Trophoblast cell (in vitro differentiated cells and primary cell): ENCODE measurements at regions not wholly inside any gene's neighbourhood (a gene's known extent, or its start where the extent isn't known, plus 50 kb on each side); places are given as distances from the start of the nearest gene placed in this dataset.

ENCODE experiments used
- DNase-seq, 2 donors: peaks; one replicate each; pipeline ENCODE4 v3.0.0-alpha.2; 2016
- H2AFZ ChIP-seq: 2 replicates; pipeline ENCODE4 v1.6.1; 2013; ENCODE audit warnings: low read length, moderate library complexity, mild to moderate bottlenecking; ENCODE audit not compliant: insufficient read depth, poor library complexity
- H2AK5ac ChIP-seq: 2 replicates; pipeline ENCODE4 v1.6.1; 2013; ENCODE audit warnings: mild to moderate bottlenecking, low read length
- H2BK120ac ChIP-seq: 2 replicates; pipeline ENCODE4 v1.6.1; 2013; ENCODE audit warnings: low read length, mild to moderate bottlenecking, moderate library complexity; ENCODE audit not compliant: insufficient read depth, poor library complexity
- H2BK12ac ChIP-seq: 2 replicates; pipeline ENCODE4 v1.6.1; 2013; ENCODE audit warnings: mild to moderate bottlenecking, low read length, moderate library complexity
- H2BK5ac ChIP-seq: 2 replicates; pipeline ENCODE4 v1.6.1; 2013; ENCODE audit warnings: low read length, low read depth, moderate library complexity, mild to moderate bottlenecking; ENCODE audit not compliant: poor library complexity
- H3K14ac ChIP-seq: 2 replicates; pipeline ENCODE4 v1.6.1; 2013; ENCODE audit warnings: mild to moderate bottlenecking, low read length
- H3K18ac ChIP-seq: 2 replicates; pipeline ENCODE4 v1.6.1; 2013; ENCODE audit warnings: mild to moderate bottlenecking, low read length
- H3K23ac ChIP-seq: 2 replicates; pipeline ENCODE4 v1.6.1; 2013; ENCODE audit warnings: low read length
- H3K27ac ChIP-seq: 2 replicates; pipeline ENCODE4 v1.5.1; 2013; ENCODE audit warnings: low read depth, mild to moderate bottlenecking, inconsistent platforms, low read length, moderate library complexity
- H3K27me3 ChIP-seq: 2 replicates; pipeline ENCODE4 v1.6.1; 2013; ENCODE audit warnings: inconsistent platforms, mild to moderate bottlenecking, low read length, moderate library complexity; ENCODE audit not compliant: insufficient read depth
- H3K36me3 ChIP-seq, 2 experiments: 1 replicate in 1 of 2; 2 replicates in 1 of 2; pipeline ENCODE4 v1.6.1; 2013; ENCODE audit warnings: low read length in 2 of 2, mild to moderate bottlenecking in 2 of 2, moderate library complexity in 1 of 2; ENCODE audit not compliant: insufficient read depth in 2 of 2, control insufficient read depth in 1 of 2
- H3K4ac ChIP-seq: 2 replicates; pipeline ENCODE4 v1.6.1; 2013; ENCODE audit warnings: low read depth, mild to moderate bottlenecking, low read length, moderate library complexity
- H3K4me1 ChIP-seq, 2 experiments: 1 replicate in 1 of 2; 2 replicates in 1 of 2; pipeline ENCODE4 v1.6.1; 2013; ENCODE audit warnings: low read length in 2 of 2, mild to moderate bottlenecking in 2 of 2, moderate library complexity in 1 of 2; ENCODE audit not compliant: insufficient read depth in 2 of 2, control insufficient read depth in 1 of 2
- H3K4me2 ChIP-seq: 2 replicates; pipeline ENCODE4 v1.6.1; 2013; ENCODE audit warnings: inconsistent platforms, mild to moderate bottlenecking, low read length, moderate library complexity
- H3K4me3 ChIP-seq: 2 replicates; pipeline ENCODE4 v1.5.1; 2013; ENCODE audit warnings: mild to moderate bottlenecking, low read depth, low read length, inconsistent platforms
- H3K79me1 ChIP-seq: one replicate; pipeline ENCODE4 v1.6.1; 2013; ENCODE audit warnings: low read length
- H3K79me2 ChIP-seq: 2 replicates; pipeline ENCODE4 v1.6.1; 2013; ENCODE audit warnings: low read length, mild to moderate bottlenecking; ENCODE audit not compliant: control insufficient read depth, insufficient read depth, poor library complexity
- H3K9ac ChIP-seq: 2 replicates; pipeline ENCODE4 v1.6.1; 2013; ENCODE audit warnings: mild to moderate bottlenecking, low read length
- H3K9me3 ChIP-seq: 2 replicates; pipeline ENCODE4 v1.6.1; 2013; ENCODE audit warnings: low read depth, mild to moderate bottlenecking, control low read depth, inconsistent platforms, low read length; ENCODE audit not compliant: insufficient read depth
- H4K12ac ChIP-seq: 2 replicates; pipeline ENCODE4 v1.6.1; 2013; ENCODE audit warnings: low read depth, mild to moderate bottlenecking, low read length, moderate library complexity
- H4K8ac ChIP-seq: 2 replicates; pipeline ENCODE4 v1.6.1; 2013; ENCODE audit warnings: low read depth, mild to moderate bottlenecking, low read length, moderate library complexity
- H4K91ac ChIP-seq: one replicate; pipeline ENCODE4 v1.6.1; 2013; ENCODE audit warnings: low read depth, mild to moderate bottlenecking, low read length, moderate library complexity
- WGBS: extraction: QIAGEN DNeasy Blood & Tissue Kit; methylation state at CpG from one replicate; pipeline ENCODE4 v1.1.7; 2013; ENCODE audit warnings: missing lambda C conversion rate; ENCODE audit not compliant: insufficient read length, insufficient coverage; ENCODE audit errors: extremely low coverage; 5-methylcytosine and 5-hydroxymethylcytosine counted together

DNA sequence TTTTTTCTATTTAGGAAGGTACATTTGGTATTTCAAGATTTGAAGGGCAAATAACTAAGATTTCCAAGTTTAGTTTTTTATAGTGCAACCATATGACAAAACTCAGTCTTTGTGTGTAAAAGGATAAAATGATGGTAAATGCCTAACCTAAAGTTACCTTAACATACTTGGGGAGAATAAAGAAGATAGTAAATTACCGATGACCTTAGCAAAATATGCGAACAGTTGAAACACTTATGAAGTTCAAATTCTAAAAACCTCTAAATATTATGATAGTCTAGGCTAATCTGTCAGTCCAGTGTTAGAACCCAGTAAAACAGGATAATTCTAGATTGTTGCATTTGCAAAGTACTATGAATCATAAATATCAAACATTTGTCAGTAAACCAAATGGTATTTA, 127.5 kb downstream of the PTCHD4 start:
- DNase-seq, result no peak
- no peak overlapping the region for H2BK120ac ChIP-seq
- no peak overlapping the region for H3K14ac ChIP-seq

DNA sequence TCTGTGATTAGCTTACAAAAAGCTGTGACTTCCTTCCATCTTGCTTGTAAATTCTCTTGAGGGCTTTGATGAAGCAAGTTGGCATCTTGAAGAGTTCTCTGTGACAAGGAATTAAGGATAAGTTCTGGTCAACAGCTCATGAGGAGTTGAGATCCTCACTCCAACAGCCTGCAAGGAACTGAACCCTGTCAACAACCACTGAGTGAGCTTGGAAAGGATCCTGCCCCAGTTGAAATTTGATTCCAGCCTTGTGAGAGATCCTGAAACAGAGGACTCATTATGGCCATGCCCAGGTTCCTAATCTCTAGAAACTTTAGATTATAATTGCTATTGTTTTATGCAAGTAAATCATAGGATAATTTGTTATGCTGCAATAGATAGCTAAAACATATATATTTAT, 133.7 kb downstream of the PTCHD4 start:
- Histone ChIP-seq H3K18ac (no peak overlapping the region), H3K4ac (no peak overlapping the region), H3K27ac (no peak overlapping the region), H2BK12ac (no peak overlapping the region), H3K9me3 (no peaks in the 10 kb centered on the region), H3K23ac (no peak overlapping the region), H3K27me3 (no peaks in the 10 kb centered on the region), H3K36me3 (no peaks in the 10 kb centered on the region), H4K8ac (no peak overlapping the region), H2AFZ (no peak overlapping the region), H3K4me2 (no peak overlapping the region), H3K4me1 (no peaks in the 10 kb centered on the region), H3K9ac (no peak overlapping the region), H4K91ac (no peak overlapping the region), H3K79me1 (no peaks in the 10 kb centered on the region), H2BK5ac (no peak overlapping the region), H3K79me2 (no peaks in the 10 kb centered on the region), H3K4me3 (no peak overlapping the region), H4K12ac (no peak overlapping the region), H3K14ac (no peak overlapping the region), H2BK120ac (no peak overlapping the region), H2AK5ac (no peak overlapping the region)
- DNase-seq, result no peak

More for the DNA sequence above, 127.5 kb downstream of the PTCHD4 start:
- Histone ChIP-seq H2BK12ac (no peak overlapping the region), H3K4me1 (no peaks in the 10 kb centered on the region), H3K27ac (no peak overlapping the region), H3K79me1 (no peaks in the 10 kb centered on the region), H2AFZ (no peak overlapping the region), H3K79me2 (no peaks in the 10 kb centered on the region), H3K23ac (no peak overlapping the region), H4K8ac (no peak overlapping the region), H3K4me3 (no peak overlapping the region), H4K91ac (no peak overlapping the region), H3K36me3 (no peaks in the 10 kb centered on the region), H2BK5ac (no peak overlapping the region), H3K4me2 (no peak overlapping the region), H3K4ac (no peak overlapping the region), H4K12ac (no peak overlapping the region), H2AK5ac (no peak overlapping the region), H3K27me3 (no peaks in the 10 kb centered on the region), H3K9ac (no peak overlapping the region), H3K18ac (no peak overlapping the region), H3K9me3 (no peaks in the 10 kb centered on the region)
- WGBS, result no CpG with 5 or more reads among the region's 2 CpGs

DNA sequence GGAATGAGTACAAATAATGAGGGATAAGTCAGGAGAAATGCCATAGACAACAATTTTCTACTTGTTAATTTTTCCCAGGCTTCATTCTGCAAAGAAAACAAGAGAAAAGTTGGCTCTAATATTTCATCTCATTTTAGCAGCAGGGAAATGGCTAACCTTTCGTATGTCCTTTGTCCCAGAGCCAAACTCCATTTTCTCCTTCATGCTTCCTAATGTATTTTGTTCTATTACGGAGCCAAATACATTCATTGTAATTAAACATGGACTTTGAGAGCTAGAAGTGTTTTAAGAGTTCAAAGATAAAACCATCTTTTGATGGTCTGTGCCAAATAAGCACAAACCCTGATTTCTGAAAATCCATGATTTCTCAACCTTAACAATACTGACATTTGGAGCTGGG, 136.9 kb downstream of the PTCHD4 start:
- no peak overlapping the region for H3K14ac ChIP-seq
- H3K36me3 ChIP-seq, result no peaks in the 10 kb centered on the region
- H2BK5ac ChIP-seq, result no peak overlapping the region
- no peak overlapping the region for H4K12ac ChIP-seq
- no peak overlapping the region for H2AK5ac ChIP-seq
- H4K8ac ChIP-seq, result no peak overlapping the region
- H3K4ac ChIP-seq, result no peak overlapping the region
- DNase-seq, result no peak
- H3K4me3 ChIP-seq, result no peak overlapping the region
- H3K9ac ChIP-seq, result no peak overlapping the region
- no peak overlapping the region for H3K27ac ChIP-seq
- H3K79me1 ChIP-seq, result no peaks in the 10 kb centered on the region
- no peaks in the 10 kb centered on the region for H3K4me1 ChIP-seq
- H3K9me3 ChIP-seq, result no peaks in the 10 kb centered on the region
- no peak overlapping the region for H2AFZ ChIP-seq
- no peaks in the 10 kb centered on the region for H3K27me3 ChIP-seq
- no peak overlapping the region for H3K23ac ChIP-seq
- H3K4me2 ChIP-seq, result no peak overlapping the region
- no peak overlapping the region for H3K18ac ChIP-seq
- no peak overlapping the region for H2BK120ac ChIP-seq
- no CpG with 5 or more reads among the region's 2 CpGs for WGBS
- H4K91ac ChIP-seq, result no peak overlapping the region
- H3K79me2 ChIP-seq, result no peaks in the 10 kb centered on the region
- H2BK12ac ChIP-seq, result no peak overlapping the region

DNA sequence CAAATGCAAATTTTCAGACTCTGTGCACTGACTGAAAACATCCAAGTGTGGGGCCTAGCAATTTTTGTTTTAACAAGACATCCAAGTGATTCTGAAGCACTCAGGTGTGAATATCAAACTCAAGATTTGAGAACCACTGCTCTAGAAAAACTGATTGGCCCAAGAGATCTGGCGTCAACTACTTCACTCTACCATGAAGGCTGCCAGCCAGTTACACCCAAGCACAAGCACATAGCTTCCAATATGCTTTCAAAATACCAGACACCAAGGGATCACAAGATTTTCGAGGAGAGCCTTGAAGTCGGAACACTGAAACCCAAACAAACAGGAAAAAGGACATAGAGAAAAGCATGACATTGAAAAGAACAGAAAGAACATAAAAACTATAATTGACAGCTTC, 140.2 kb downstream of the PTCHD4 start:
- WGBS, result no CpG with 5 or more reads among the region's 3 CpGs
- no peak overlapping the region for H3K9ac ChIP-seq
- DNase-seq, result no peak

More for the DNA sequence above, 140.2 kb downstream of the PTCHD4 start:
- H2BK5ac ChIP-seq, result no peak overlapping the region
- no peaks in the 10 kb centered on the region for H3K79me2 ChIP-seq
- H3K4me2 ChIP-seq, result no peak overlapping the region
- no peak overlapping the region for H4K12ac ChIP-seq
- H3K9me3 ChIP-seq, result no peaks in the 10 kb centered on the region
- no peak overlapping the region for H3K18ac ChIP-seq
- no peak overlapping the region for H3K4me3 ChIP-seq
- no peaks in the 10 kb centered on the region for H3K79me1 ChIP-seq
- H4K91ac ChIP-seq, result no peak overlapping the region
- H3K27ac ChIP-seq, result no peak overlapping the region
- H2BK120ac ChIP-seq, result no peak overlapping the region
- no peak overlapping the region for H2BK12ac ChIP-seq
- H3K36me3 ChIP-seq, result no peaks in the 10 kb centered on the region
- H3K23ac ChIP-seq, result no peak overlapping the region
- no peak overlapping the region for H2AFZ ChIP-seq
- H2AK5ac ChIP-seq, result no peak overlapping the region
- no peak overlapping the region for H4K8ac ChIP-seq
- H3K14ac ChIP-seq, result no peak overlapping the region
- H3K4ac ChIP-seq, result no peak overlapping the region
- no peaks in the 10 kb centered on the region for H3K4me1 ChIP-seq
- no peaks in the 10 kb centered on the region for H3K27me3 ChIP-seq
